CD4-positive, alpha-beta T cell treated with Interleukin-4 for 1 hour (primary cell): ENCODE measurements at regions not wholly inside any gene's neighbourhood (a gene's known extent, or its start where the extent isn't known, plus 50 kb on each side); places are given as distances from the start of the nearest gene placed in this dataset.

Experiments used
- DNase-seq, 2 donors: peaks; one replicate each; pipeline ENCODE4 v3.0.0-alpha.2; 2020 to 2022

DNA sequence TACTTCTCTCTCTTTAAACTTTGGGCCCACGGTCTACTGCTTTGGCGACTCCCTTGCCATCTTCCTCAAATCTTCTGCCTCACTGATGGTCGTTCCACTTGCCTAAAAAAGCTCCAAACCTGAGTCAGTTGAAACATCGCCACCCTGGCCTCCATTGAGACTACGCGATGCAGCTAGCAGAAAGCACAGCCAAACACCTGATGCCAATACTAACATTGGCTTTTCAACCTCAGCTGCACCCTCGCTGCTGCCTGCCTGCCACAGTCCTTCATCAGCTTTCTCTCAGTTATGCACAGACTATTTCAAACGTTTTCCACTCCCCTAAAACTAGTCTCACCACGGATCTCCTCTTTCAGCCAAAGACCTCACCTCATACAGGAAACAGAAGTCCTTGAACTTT lies 214.2 kb upstream of the TMCO5A start:
- DNase-seq = no peak

DNA sequence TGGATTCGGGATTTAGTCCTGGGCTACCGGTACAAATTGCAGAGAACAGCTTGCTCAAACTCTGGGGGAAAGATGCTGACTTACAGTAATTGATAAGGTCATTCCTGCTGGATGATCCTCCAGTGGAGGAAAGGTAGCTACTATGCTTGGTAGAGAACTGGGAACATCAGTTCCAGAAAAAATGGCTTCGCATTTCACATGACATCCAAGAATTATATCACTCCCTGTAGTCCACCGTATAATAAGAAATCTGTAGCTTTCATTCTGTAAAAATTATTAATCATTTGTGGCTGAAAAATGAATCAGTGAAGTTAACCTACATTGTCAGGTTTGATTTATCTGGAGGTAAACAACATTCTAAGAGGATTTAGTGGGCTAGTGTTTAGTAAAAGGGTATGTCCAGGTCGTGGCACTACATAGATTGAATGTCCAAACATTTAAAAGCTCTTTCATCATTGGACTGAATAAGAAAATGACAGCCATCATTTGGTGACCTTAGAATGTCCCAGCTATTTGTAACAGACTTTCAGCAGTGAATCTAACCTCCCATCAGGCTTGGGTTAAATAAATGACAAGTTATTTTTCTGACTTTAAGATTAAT lies 203.2 kb upstream of the TMCO5A start:
- no peak for DNase-seq

DNA sequence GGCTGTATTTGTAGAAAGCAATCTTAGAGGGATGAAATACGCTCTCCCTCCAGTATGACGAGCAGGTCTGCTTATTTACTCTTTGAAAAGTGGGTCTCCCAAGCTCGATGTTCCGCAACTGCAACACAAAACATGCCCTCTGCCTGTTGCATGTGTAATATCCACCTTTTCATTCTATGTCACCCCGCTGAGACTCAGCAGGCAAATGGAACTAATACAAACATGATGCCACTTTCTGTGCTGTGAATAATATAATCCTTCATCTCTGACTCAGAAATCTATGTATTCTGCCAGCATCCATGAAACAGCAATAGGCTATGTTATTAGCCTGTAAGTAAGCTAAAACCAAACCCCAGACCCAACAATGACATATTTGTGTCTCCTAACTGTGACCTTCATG lies 200.8 kb upstream of the TMCO5A start:
- no peak for DNase-seq

DNA sequence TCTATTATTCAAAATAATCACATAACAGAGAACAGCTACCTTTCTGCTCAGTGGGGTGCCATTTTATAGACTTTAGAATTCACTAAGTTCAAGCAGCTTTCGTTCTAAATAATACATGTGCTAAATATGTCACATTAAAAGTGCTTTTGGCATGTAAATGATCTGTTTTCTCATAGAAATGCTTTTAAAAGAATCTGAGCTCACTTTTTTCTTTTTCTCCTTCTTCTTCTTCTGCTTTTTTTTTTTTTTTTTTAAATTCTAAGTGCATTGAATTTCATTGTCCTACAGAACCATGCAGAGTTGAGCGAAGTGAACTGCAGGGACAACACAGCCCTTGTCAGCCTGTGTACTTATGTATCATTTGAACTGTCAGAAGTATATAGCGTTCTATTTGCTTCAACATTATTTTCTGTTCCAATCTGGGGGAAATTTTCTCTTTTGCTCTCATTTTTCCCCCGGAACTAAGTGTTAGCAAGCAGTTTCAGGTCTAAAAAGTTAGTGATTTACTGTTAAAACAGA lies 193.8 kb upstream of the TMCO5A start:
- no peak for DNase-seq

DNA sequence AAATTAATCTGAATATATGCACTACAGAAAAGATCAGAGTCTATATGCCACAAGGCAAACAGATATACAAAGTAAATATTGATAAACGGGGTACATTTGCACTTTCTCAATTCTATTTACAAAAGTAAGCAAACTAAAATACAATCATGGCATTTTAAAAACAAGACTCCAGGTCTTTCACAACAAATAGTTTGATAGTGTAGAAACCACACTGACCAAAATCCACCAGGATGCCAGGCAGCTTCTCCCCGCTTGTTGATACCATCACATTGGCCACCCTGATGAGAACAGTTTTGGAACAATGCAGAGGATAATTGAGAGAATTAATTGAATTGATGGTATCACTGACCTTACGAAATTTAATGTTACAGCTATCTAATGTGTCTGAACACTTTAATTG lies 190.6 kb upstream of the TMCO5A start:
- DNase-seq = no peak

DNA sequence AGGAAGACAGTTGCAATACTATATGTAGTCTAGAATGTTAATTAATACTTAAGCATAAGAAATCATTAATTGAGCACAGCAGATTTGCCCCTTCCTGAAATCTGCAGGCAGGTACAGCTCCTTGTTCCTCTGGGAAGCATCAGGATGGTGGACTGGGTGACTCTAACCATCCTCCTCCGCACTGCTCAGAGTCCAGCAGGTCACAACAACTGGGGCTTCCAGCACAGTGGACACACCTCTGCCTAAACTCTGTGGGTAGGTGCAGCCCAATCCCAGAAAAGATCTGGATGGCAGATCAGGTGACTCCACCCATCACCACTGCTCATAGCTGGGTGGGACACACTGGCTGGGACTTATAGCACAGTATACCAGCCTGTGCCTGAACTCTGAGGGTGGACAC lies 189.9 kb upstream of the TMCO5A start:
- DNase-seq = no peak

DNA sequence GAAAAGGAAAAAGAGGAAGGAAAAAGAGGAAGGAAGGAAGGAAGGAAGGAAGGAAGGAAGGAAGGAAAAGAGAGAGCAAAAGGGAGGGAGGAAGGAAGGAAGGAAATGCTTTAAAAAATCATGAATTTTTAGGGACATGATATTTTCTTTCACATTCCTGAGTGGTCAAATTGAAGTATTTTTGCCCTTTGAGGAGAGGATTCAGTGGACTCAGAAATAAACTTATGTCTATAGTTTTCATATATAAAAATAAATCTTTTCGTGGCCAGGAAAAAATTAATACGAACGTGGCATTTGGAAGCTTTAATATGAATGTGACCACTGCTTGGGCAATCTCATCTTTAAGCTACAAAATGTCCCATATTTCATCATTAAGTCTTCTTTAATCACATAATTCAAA lies 183.0 kb upstream of the TMCO5A start:
- DNase-seq = no peak

DNA sequence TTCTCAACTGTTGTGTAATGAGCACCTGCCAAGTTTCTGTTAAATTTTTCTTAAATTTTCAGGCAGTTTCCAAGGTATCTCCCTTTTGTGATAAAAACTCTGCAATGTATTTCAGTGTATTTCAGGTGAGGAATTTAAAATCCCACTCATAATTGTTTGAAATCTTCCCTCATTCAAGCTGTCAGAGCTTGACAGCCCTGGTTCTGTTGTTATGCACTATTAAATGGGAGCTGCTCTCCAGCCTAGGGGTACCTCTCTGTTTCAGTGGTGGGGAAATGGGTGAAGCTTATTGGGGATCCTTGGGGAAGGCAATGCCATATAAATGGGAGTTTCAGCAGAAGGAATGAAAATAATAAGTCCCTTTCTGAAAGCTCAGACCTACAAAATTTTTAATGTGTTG lies 178.0 kb upstream of the TMCO5A start:
- DNase-seq = no peak

DNA sequence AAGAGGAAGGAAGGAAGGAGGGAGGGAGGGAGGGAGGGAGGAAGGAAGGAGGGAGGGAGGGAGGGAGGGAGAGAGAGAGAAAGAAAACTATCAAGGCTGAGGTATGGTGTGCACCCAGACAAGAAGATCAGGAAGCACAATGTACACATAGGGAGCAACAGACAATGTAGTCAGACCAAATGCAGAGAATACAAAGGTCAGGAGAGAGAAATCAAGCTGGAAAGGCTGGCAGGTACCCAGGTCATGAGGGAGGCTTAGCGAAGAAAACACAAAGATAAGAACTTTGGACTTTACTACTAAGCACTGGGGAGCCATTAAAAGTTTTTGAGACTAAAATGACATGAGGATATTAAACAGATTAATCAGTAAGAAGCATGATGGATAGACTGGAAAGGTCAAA lies 176.0 kb upstream of the TMCO5A start:
- no peak for DNase-seq

DNA sequence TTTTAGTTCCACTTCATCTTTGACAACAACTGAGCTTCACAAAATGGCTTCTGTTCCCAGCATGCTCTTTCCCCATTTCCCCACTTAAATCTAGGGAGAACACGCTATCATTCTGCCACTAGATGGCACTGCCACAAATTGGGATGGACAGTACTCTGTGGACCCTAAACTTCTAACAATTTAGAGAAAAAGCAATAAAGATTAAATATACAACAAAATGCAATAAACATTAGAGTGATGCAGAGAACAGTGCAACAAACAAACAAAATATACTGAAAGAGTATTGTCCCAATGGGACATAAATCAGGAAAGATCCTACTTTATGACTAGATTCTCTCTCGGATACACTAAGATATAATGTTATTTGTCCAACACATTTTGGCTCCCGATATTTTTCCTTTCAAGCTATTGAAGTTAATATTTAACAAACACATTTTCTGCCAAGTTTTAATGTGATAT lies 169.7 kb upstream of the TMCO5A start:
- peak in 1 of 2 donors; percentile 25 for DNase-seq

DNA sequence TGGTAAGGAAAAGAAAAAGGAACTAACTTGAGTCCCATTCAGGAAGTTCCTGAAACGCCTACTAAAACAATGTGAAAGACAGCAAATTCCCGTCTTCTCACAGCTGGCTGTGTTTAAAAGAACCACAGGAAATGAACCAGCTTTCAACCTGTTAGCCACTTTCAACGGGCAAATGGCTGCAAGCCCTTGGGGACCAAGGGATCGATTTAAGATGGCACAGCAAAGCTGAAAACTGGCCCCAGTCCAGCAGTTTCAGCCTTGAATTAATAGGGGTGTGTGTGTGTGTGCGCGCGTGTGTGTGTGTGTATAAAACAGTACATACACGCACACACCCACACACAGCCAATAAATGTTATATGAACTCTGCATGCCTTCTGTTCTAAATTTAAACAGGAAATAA lies 168.7 kb upstream of the TMCO5A start:
- DNase-seq = no peak

DNA sequence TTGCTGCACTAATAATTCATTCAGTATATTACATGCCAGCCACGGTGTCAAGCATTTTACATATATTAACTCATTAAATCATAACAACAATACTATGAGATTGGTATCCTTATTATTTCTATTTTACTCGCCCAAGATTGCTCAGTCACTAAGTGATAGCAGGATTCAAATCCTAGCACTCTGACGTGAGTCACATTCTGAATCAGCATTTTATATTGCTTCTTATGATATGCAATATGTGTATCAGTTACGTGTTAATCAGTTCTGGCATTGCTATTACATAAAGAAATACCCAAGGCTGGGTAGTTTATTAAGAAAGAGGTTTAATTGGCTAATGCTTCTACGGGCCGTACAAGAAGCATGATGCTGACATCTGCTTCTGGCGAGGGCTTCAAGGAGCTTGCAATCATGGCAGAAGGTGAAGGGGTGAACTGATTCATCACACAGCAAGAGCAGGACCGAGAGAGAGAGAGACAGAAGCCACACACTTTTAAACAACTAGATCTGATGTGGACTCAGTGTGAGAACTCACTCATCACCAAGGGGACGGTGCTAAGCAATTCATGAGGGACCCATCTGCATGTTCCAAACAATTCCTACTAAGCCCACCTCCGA lies 166.5 kb upstream of the TMCO5A start:
- DNase-seq = no peak

DNA sequence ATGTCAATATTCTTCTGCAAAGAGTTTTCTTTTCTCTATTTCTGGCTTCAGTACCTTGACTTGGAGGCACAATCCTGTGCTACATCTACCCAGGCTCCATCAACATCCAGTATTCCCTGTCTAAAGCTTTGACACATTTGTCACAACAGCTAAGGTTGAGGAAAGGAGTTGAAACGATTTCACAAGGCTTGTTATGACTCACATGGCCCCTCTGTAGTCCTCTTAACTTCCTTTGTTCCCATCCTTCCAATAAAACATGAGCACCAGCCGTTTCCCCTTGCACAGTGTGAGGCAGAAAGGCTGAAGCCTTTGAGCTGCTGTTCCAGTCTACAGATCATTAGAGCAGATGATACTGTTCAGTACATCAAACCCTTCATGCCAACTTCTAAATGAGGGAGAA lies 163.0 kb upstream of the TMCO5A start:
- DNase-seq = no peak

DNA sequence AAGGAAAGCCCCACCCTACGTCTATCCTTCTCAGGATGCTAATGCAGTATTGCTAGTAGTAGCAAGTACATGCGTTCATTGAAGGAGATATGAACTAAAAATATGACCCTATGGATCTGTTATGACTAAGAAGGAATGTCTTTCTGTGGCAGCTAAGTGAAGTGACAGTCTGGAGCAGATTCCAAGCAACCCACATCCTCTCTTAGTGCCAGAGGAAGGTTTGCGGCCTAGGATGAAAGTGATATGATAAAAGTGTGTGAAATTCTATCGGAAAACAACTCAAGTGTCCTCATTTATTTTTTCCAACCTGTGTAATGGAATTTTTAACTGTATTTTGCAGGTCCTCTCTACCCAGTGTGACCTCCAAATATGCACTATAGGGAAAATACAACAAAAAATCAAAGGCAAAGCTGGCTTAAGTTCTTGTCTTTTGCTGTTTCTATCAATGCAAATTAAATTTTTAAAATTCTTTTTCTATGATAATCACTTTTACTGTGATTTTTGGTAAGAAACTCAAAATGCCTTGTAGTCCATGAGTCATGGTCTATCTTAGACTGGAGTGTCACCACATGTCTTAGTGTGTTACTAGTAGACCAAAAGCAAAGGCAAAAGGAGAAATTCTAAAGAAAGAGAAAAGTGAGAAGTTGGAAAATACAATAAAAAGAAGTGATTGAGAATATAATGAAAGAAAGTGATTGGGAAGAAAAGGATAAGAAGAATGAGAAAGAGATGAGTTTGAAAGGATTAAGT lies 161.2 kb upstream of the TMCO5A start:
- DNase-seq = no peak

DNA sequence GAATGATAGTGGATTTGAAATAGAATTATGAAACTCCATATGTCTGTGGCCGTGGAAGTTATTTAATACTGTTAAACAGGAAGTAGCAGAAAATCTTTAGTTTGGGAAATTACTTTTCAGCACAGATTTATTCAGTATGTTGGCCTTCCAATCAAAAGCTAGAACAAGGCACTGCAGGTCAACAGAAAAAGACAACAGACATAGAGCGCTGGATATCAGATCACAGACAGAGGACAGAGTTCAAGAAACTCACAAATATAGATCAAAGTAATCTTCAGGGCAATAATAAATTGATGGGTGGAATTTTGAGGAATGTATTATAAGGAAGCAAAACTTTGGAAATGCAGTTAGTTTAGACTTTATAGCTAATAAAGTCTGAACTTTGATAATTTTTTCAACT lies 159.5 kb upstream of the TMCO5A start:
- no peak for DNase-seq

DNA sequence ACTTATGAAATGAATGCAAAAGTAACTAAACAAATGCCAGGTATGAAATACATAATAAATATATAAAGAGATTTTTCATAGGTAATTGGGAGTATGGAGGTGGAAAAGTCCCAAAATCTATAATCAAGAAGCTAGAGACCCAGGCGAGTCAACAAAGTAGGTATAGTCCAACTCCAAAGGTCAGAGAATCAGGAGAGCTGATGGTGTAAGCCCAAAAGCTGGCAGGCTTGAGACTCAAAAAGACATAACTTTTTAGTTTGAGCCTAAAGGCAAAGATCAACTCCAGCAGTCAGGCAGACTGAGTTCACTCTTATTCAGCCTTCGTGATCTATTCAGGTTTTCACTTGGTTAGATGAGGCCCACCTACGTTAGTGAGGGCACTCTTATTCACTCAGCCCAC lies 157.4 kb upstream of the TMCO5A start:
- DNase-seq = no peak

DNA sequence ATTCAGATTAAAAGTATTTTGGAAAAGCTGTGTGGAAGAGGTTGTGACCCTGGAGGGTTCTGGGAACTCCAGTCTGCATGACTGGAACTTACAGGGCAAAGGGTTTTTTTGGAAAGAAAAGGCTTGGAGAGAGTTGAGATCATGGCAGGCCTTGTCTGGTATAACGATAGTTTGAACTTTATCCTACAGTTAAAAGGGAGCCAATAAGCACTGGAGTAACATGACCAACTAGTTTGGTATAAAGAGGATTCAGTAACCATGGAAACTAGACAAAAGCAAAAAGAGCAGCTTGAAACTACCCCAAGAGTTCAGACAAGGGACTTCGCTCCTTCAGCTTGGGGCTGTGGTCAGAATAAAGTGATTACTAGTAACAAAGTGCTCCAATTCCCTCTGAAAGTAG lies 151.2 kb upstream of the TMCO5A start:
- DNase-seq = no peak

DNA sequence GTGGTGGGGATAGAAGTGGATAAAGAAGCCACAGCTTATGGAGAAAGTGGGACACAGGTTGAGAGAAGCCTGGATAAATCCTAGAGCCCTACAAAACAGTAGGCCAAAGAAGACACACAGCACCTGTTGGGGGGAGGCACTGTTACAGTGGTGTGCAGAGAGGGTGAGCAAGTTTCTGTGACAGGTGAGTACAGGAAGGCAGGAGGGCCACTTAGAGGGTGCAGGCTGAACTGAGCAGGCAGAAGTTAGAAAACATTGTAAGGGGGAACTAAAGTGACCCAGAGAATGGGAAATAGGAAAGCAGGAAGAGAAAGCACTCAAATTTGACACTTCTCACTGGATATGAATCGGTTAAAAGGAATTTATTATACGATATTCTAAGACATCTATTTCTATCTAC lies 146.1 kb upstream of the TMCO5A start:
- no peak for DNase-seq

DNA sequence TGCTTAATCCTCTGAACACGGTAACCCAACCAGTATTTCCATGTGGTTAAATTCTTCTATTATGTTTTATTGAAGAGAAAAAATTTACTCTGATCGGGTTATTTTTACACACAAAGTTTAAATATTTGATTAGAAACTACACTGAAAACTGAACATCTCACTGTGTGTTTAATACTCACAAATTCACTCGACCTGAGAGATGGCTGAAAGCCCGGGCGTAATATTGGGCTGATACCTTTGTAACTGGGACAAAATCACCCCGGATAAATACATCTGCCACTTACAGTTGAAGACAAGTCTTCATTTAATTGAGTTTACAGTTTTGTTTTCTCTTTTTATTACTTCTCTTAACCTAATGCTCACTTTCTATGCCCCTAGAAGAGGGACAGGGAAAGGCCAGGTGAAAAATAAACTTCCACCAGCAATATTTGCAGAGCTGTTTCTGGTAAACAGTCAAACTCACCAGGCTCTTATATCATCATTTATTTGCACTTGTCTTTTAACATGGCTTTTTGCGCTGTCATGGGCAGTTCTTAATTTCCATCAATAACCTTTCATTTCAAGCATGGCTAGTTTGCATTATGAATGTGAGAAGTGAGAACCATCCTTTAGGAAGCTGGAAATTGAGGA lies 145.6 kb upstream of the TMCO5A start:
- DNase-seq = no peak

DNA sequence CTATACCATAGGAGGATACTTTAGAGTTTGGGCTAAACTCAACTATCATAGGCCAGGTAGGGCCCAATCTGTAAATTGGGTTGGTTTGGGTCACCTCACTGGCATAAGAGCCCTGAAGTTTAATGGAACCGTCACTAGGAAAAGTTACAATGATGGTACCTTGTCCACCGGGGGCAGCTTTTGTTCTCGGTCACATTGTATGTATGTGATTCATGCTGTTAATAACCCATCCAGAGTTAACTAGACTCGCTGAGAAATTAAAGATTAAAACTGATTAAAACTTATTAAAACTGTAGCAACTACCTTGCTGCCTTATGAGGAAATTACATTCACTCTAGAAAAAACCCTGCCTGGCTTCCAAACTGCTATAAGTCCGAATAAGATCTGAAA lies 145.0 kb upstream of the TMCO5A start:
- DNase-seq = no peak

DNA sequence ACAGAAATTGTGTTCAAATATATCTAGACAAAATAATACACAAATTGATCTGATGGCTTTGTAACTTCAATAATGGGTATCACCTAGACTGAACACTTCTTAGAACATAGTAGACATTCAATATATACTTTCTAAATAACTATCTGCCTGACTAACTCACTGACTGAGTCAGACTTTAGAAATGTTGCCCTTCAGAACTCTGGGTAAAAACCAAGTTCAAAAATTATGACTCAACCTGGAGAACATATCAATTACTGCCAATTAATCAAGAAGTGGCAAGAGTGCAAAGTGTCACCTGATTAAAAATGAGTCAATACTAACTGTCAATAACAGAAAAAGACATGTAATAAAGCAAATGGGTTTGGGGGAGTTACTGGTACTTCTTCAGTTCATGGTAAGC lies 144.6 kb upstream of the TMCO5A start:
- DNase-seq = no peak

DNA sequence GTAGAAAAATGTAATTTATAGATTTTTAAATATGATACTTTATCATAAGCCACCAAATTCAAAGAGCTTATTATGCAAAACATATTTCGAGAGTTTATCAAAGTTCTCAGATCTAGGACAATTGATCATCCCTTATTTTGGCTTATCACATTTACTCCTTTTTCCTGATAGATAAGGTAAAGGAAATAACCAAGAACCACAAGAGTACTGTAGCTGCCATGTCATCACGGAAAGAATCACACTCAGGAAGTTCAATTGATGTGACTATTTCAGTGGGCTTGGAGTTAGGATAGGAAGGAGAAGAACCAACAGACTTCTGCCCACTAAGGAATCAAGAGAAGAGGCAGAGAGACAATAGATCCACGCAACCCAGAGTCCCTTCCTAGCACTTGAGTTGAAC lies 142.7 kb upstream of the TMCO5A start:
- no peak for DNase-seq

DNA sequence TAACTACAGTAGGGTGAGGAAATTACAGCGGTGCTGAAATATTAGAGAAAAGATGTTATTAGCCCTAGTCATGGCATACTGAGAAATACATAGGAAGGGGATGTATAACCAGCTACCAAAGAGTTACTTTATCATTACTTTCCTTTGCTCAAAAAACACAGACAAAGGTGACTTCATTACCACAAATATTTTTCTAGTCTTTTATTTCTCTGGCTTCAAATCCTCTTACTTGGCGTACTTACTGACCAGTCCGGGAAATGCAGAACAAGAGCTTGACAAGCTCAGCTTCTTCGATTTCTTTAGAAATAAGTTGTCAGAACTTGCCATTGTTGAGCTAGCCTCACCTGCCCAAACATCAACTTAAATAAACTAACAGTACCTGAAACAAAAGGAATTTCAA lies 142.1 kb upstream of the TMCO5A start:
- DNase-seq = no peak

DNA sequence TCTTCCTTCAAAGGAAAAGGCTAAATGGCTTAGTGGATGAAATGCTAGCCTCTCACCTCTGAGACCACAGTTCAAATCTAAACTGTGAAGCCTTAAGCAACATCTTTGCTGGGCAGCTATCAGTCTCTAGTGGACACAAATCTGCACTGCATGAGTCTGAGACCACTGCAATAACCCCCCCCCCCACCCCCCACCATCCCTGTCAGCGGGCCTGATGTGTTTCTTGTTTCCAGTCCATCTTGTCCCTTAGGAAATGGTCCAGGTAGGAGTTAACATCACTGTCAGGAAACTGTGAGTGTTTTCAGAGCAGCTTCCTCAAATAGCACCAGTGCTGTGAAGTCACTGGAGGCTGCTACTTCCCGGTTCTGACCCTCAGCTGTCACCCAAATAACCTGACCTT lies 140.6 kb upstream of the TMCO5A start:
- DNase-seq = no peak
